ENCODE measurements at regions not wholly inside any gene's neighbourhood (a gene's known extent, or its start where the extent isn't known, plus 50 kb on each side); places are given as distances from the start of the nearest gene placed in this dataset.
A peak's percentile ranks its signal among the peaks of the same experiment; 100 is the strongest.

- intact Hi-C loops (cut with micrococcal nuclease; ENCODE audit: unreplicated experiment) = no loop called here
- H3K9me3 ChIP-seq (ENCODE audit: low read depth, low read length, poor library complexity, severe bottlenecking) = no peaks in the 10 kb centered on the region
- no peaks in the 10 kb centered on the region for H3K4me1 ChIP-seq (ENCODE audit: insufficient read depth, low read length, poor library complexity, severe bottlenecking)
- no peak overlapping the region for H3K27ac ChIP-seq (ENCODE audit: low read depth, low read length, poor library complexity, severe bottlenecking)
- no peak for DNase-seq (ENCODE audit: low spot score)
- CTCF ChIA-PET = no interaction called here
- H3K4me3 ChIP-seq (ENCODE audit: low read depth, low read length, poor library complexity, severe bottlenecking) = no peak overlapping the region
- POLR2A ChIA-PET (ENCODE audit: low non-redundant PET) = no interaction called here
- H3K27me3 ChIP-seq (replicated peaks; ENCODE audit: insufficient read depth, low read depth, low read length, poor library complexity) = no peaks in the 10 kb centered on the region
- BruUV-seq (replicated peaks) = no TSS peak
- no peaks in the 10 kb centered on the region for H3K36me3 ChIP-seq (ENCODE audit: insufficient read depth, low read length, poor library complexity, severe bottlenecking)
- TF ChIP-seq CTCF (conservative IDR thresholded peaks at IDR 0.05; ENCODE audit: low read depth, low read length) (no peak), EZH2 (IDR thresholded peaks at IDR 0.05; ENCODE audit: borderline replicate concordance, low read depth, low read length, poor library complexity, severe bottlenecking) (no peak)
These were observed 126.4 kb downstream of the GNAT3 start for GRCh38 chr7:80385508-80385907.

GRCh38 chr7:80380957-80381356 is 130.9 kb downstream of the GNAT3 start:
- ChIA-PET POLR2A (ENCODE audit: low non-redundant PET) (no interaction called here), CTCF (no interaction called here)
- Histone ChIP-seq H3K9me3 (ENCODE audit: low read depth, low read length, poor library complexity, severe bottlenecking) (no peaks in the 10 kb centered on the region), H3K36me3 (ENCODE audit: insufficient read depth, low read length, poor library complexity, severe bottlenecking) (no peaks in the 10 kb centered on the region), H3K4me1 (ENCODE audit: insufficient read depth, low read length, poor library complexity, severe bottlenecking) (no peaks in the 10 kb centered on the region), H3K4me3 (ENCODE audit: low read depth, low read length, poor library complexity, severe bottlenecking) (no peak overlapping the region), H3K27ac (ENCODE audit: low read depth, low read length, poor library complexity, severe bottlenecking) (no peak overlapping the region), H3K27me3 (replicated peaks; ENCODE audit: insufficient read depth, low read depth, low read length, poor library complexity) (no peaks in the 10 kb centered on the region)
- no peak for DNase-seq (ENCODE audit: low spot score)
- intact Hi-C loops (cut with micrococcal nuclease; ENCODE audit: unreplicated experiment) = no loop called here
- no TSS peak for BruUV-seq (replicated peaks)
- TF ChIP-seq CTCF (conservative IDR thresholded peaks at IDR 0.05; ENCODE audit: low read depth, low read length) = no peak
- TF ChIP-seq EZH2 (IDR thresholded peaks at IDR 0.05; ENCODE audit: borderline replicate concordance, low read depth, low read length, poor library complexity, severe bottlenecking) = no peak

GRCh38 chr7:80379034-80379982 is 132.6 kb downstream of the GNAT3 start:
- H3K9me3 ChIP-seq (ENCODE audit: low read depth, low read length, poor library complexity, severe bottlenecking) = no peaks in the 10 kb centered on the region
- intact Hi-C loops (cut with micrococcal nuclease; ENCODE audit: unreplicated experiment) = no loop called here
- H3K4me1 ChIP-seq (ENCODE audit: insufficient read depth, low read length, poor library complexity, severe bottlenecking) = no peaks in the 10 kb centered on the region
- ChIA-PET POLR2A (ENCODE audit: low non-redundant PET) (no interaction called here), CTCF (no interaction called here)
- DNase-seq (ENCODE audit: low spot score) = peak; percentile 25
- H3K27ac ChIP-seq (ENCODE audit: low read depth, low read length, poor library complexity, severe bottlenecking) = no peak overlapping the region
- BruUV-seq (replicated peaks) = no TSS peak
- no peaks in the 10 kb centered on the region for H3K27me3 ChIP-seq (replicated peaks; ENCODE audit: insufficient read depth, low read depth, low read length, poor library complexity)
- no peaks in the 10 kb centered on the region for H3K36me3 ChIP-seq (ENCODE audit: insufficient read depth, low read length, poor library complexity, severe bottlenecking)
- no peak overlapping the region for H3K4me3 ChIP-seq (ENCODE audit: low read depth, low read length, poor library complexity, severe bottlenecking)
- no peak for TF ChIP-seq EZH2 (IDR thresholded peaks at IDR 0.05; ENCODE audit: borderline replicate concordance, low read depth, low read length, poor library complexity, severe bottlenecking)
- no peak for TF ChIP-seq CTCF (conservative IDR thresholded peaks at IDR 0.05; ENCODE audit: low read depth, low read length)

All from A673 (cell line).